OCI-LY7 (cell line): ENCODE measurements at regions not wholly inside any gene's neighbourhood (a gene's known extent, or its start where the extent isn't known, plus 50 kb on each side); places are given as distances from the start of the nearest gene placed in this dataset.

ENCODE experiments used
- BruUV-seq: library from RNA; stranded (reverse); fragments of 400-500 nt; replicated peaks from 2 replicates; lab custom pipeline; 2021; lab: Mats Ljungman, UMichigan
- CTCF ChIA-PET: fragments of 300-600 bp; sonication (Branson Sonifier 250); formaldehyde crosslinking; loops from one replicate; lab custom pipeline; 2022; ENCODE audit warnings: antibody characterized with exemption; ENCODE audit not compliant: unreplicated experiment; lab: Charles Lee
- POLR2A ChIA-PET: fragments of 300-600 bp; sonication (Branson Sonifier 250); formaldehyde crosslinking; loops from one replicate; lab custom pipeline; 2022; ENCODE audit warnings: antibody characterized with exemption; lab: Charles Lee
- DNase-seq: peaks from one replicate; pipeline ENCODE4 v3.0.0-alpha.2; 2015; ENCODE audit warnings: low spot score
- H2AFZ ChIP-seq: fragments of 200-600 bp; sonication (generic), shearing (Covaris generic); 2 replicates; pipeline ENCODE4 v1.6.1; 2014; ENCODE audit warnings: mild to moderate bottlenecking, antibody characterized with exemption, low read length, moderate library complexity
- H3K27ac ChIP-seq: fragments of 200-600 bp; sonication (generic); 2 replicates; pipeline ENCODE4 v1.5.1; 2014; ENCODE audit warnings: mixed run types, low read depth, mild to moderate bottlenecking, moderate library complexity, low read length, inconsistent platforms; ENCODE audit not compliant: poor library complexity, severe bottlenecking
- H3K36me3 ChIP-seq: fragments of 200-600 bp; sonication (generic); 2 replicates; pipeline ENCODE4 v1.6.1; 2014; ENCODE audit warnings: mild to moderate bottlenecking, antibody characterized with exemption, low read length, moderate library complexity, mixed read lengths; ENCODE audit not compliant: insufficient read depth
- H3K4me1 ChIP-seq: fragments of 200-600 bp; sonication (generic); 2 replicates; pipeline ENCODE4 v1.5.1; 2014; ENCODE audit warnings: mild to moderate bottlenecking, low read length; ENCODE audit not compliant: insufficient read depth, poor library complexity, severe bottlenecking
- H3K4me2 ChIP-seq: fragments of 200-600 bp; sonication (generic); 2 replicates; pipeline ENCODE4 v1.6.1; 2014; ENCODE audit warnings: mild to moderate bottlenecking, low read length
- H3K4me3 ChIP-seq: fragments of 200-600 bp; sonication (generic); 2 replicates; pipeline ENCODE4 v1.5.1; 2014; ENCODE audit warnings: mild to moderate bottlenecking, low read depth, low read length; ENCODE audit not compliant: poor library complexity, severe bottlenecking
- H3K79me2 ChIP-seq: fragments of 200-600 bp; sonication (generic); 2 replicates; pipeline ENCODE4 v1.6.1; 2016; ENCODE audit warnings: low read depth, mild to moderate bottlenecking, low read length, moderate library complexity, mixed read lengths; ENCODE audit not compliant: insufficient read depth
- H3K9me2 ChIP-seq: fragments of 200-600 bp; sonication (generic); 2 replicates; pipeline ENCODE4 v1.6.1; 2016; ENCODE audit warnings: mild to moderate bottlenecking, low read length, mixed read lengths; ENCODE audit not compliant: insufficient read depth
- H3K9me3 ChIP-seq: fragments of 200-600 bp; sonication (generic); 2 replicates; pipeline ENCODE4 v1.6.1; 2014; ENCODE audit warnings: mild to moderate bottlenecking, mixed run types, low read length, mixed read lengths
- H4K20me1 ChIP-seq: fragments of 200-600 bp; sonication (generic); 2 replicates; pipeline ENCODE4 v1.6.1; 2014; ENCODE audit warnings: mild to moderate bottlenecking, antibody characterized with exemption, low read length, moderate library complexity, mixed read lengths; ENCODE audit not compliant: insufficient read depth
- CTCF ChIP-seq: fragments of 200-600 bp; sonication (generic); conservative IDR thresholded peaks from 2 replicates; pipeline ENCODE4 v1.5.1; 2014; ENCODE audit warnings: mild to moderate bottlenecking, antibody characterized with exemption, low read length, moderate library complexity, mixed read lengths
- EZH2phosphoT487 ChIP-seq: fragments of 200-600 bp; sonication (generic); IDR thresholded peaks from 2 replicates; pipeline ENCODE4 v1.6.1; 2018; ENCODE audit warnings: low read depth, borderline replicate concordance, mild to moderate bottlenecking, mixed run types, antibody characterized with exemption, low read length, moderate library complexity, mixed read lengths
- intact Hi-C: fragments of 100-400 bp; cut with micrococcal nuclease; formaldehyde crosslinking; loops from one replicate; pipeline ENCODE4 v1.10.0; 2022; ENCODE audit not compliant: unreplicated experiment

GRCh38 chr2:64931246-64932115, 57.7 kb upstream of the SLC1A4 start:
- CTCF ChIA-PET: interaction anchor here (0.5 to 1.6 kb wide), 7 partner anchors 9 to 627 kb away, joined by 3 to 14 read pairs (median 4); partner anchors contain the start of gene CEP68
- peak overlapping the region; percentile 88 for H3K27ac ChIP-seq

DNA sequence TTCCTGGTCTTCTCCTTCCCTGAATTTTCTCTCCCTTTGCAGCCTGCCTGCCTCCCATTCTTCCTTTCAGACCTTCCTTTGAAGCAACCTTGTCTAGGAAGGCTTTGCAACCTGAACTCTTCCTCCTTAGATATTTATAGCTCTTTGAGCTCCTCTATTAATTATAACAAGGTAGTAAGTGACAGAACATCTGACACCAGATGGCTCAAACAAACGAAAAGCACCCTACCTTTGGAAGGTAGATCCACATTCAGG, 57.2 kb upstream of the SLC1A4 start:
- Histone ChIP-seq H3K9me3 (peaks cover 34% of the 10 kb centered on the region; the same call in 1 of the 2 replicates), H3K4me3 (peak overlapping the region; percentile 77), H3K4me2 (peak overlapping the region; percentile 76), H4K20me1 (no peaks in the 10 kb centered on the region), H3K36me3 (peaks cover 31% of the 10 kb centered on the region), H2AFZ (peak overlapping the region; percentile 60), H3K4me1 (peaks cover 66% of the 10 kb centered on the region), H3K79me2 (peaks cover 48% of the 10 kb centered on the region), H3K27ac (peak overlapping the region; percentile 88), H3K9me2 (no peaks in the 10 kb centered on the region)
- intact Hi-C loops: loop anchor here (1.0 to 5.0 kb wide), 3 partner anchors 15 to 99 kb away; partner anchors contain the start of gene SLC1A4
- BruUV-seq: no TSS peak
- TF ChIP-seq CTCF (no peak), EZH2phosphoT487 (no peak)
- CTCF ChIA-PET: interaction anchor here (0.6 to 1.6 kb wide), 6 partner anchors 10 to 255 kb away, joined by 3 to 14 read pairs (median 4); partner anchors contain the start of gene CEP68
- POLR2A ChIA-PET: interaction anchor here (1.0 to 3.8 kb wide), 11 partner anchors 9 to 123 kb away, joined by 3 to 33 read pairs (median 8); no protein-coding TSS in a partner anchor
- DNase-seq: no peak

More at GRCh38 chr2:64931246-64932115, 57.7 kb upstream of the SLC1A4 start:
- intact Hi-C loops: loop anchor here (1.0 to 5.0 kb wide), 3 partner anchors 14 to 100 kb away; partner anchors contain the start of gene SLC1A4
- TF ChIP-seq EZH2phosphoT487: no peak
- no peak for TF ChIP-seq CTCF
- peaks cover 37% of the 10 kb centered on the region for H3K36me3 ChIP-seq
- H3K4me2 ChIP-seq: peak overlapping the region; percentile 76
- DNase-seq: peak; percentile 50
- H4K20me1 ChIP-seq: no peaks in the 10 kb centered on the region
- POLR2A ChIA-PET: interaction anchor here (1.0 to 3.8 kb wide), 10 partner anchors 9 to 124 kb away, joined by 3 to 33 read pairs (median 8); no protein-coding TSS in a partner anchor
- H3K4me1 ChIP-seq: peaks cover 63% of the 10 kb centered on the region
- peak overlapping the region; percentile 77 for H3K4me3 ChIP-seq
- peaks cover 38% of the 10 kb centered on the region; the same call in 1 of the 2 replicates for H3K9me3 ChIP-seq
- H3K79me2 ChIP-seq: peaks cover 48% of the 10 kb centered on the region
- no peaks in the 10 kb centered on the region for H3K9me2 ChIP-seq
- peak overlapping the region; percentile 60 for H2AFZ ChIP-seq
- TSS peak; percentile 54 for BruUV-seq
